ENCODE measurements at regions not wholly inside any gene's neighbourhood (a gene's known extent, or its start where the extent isn't known, plus 50 kb on each side); places are given as distances from the start of the nearest gene placed in this dataset.

DNA sequence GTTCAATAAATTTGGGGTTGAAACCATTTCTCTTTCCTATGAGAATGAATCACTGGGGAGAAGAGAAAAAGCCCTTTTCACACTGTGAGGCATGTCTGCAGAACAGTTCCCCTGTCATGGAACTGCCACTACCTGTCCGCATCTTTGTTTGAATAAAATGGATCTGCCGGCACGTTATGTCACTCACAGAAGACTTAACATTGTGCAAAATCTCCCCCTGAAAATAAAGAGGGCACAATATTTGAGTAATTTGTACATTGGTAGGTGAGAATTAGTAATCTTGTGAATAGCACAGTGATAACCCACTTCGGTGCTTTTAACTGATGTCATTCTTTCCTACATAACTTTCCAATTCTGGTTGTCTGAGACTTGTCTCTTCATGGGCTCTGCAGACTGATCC lies 804.0 kb downstream of the C6orf118 start:
- H3K4me3 ChIP-seq (ENCODE audit: extremely low read depth, insufficient read depth, low read length, poor library complexity, severe bottlenecking): no peak overlapping the region
- no peaks in the 10 kb centered on the region for H3K9me3 ChIP-seq (ENCODE audit: control insufficient read depth, low read length)
- H3K36me3 ChIP-seq (ENCODE audit: control insufficient read depth, insufficient read depth, low read length): no peaks in the 10 kb centered on the region
- H3K4me1 ChIP-seq (ENCODE audit: control insufficient read depth, insufficient read depth, low read length, poor library complexity, severe bottlenecking): no peaks in the 10 kb centered on the region
- WGBS, 2 experiments (ENCODE audit: insufficient coverage in 2 of 2): 87% methylated on average over 4 of the region's 4 CpGs; no CpG with 5 or more reads in 1 of the 2 experiments
- no peak overlapping the region for H3K27ac ChIP-seq (ENCODE audit: low read depth, low read length, severe bottlenecking)

DNA sequence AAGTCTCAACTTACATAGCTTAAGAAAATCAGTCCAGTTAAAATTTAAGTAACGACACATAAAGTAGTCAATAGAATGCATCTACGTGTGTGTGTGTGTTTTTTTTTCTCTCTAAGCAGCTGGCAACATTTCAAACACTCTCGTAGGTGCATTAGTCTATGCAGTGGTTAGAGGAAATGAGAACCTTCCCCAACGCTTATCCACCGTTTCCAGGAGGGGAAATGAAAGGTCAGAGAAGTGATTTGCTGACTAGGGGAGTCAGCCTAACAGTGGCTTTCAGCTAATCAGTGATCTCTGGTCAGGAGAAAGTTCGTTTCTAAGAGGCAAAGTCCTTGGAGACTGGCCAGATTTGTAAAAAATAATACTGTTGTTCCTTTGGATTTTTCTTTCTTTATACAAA lies 806.6 kb downstream of the C6orf118 start:
- no peak overlapping the region for H3K27ac ChIP-seq (ENCODE audit: low read depth, low read length, severe bottlenecking)
- no peaks in the 10 kb centered on the region for H3K4me1 ChIP-seq (ENCODE audit: control insufficient read depth, insufficient read depth, low read length, poor library complexity, severe bottlenecking)
- no peaks in the 10 kb centered on the region for H3K9me3 ChIP-seq (ENCODE audit: control insufficient read depth, low read length)
- H3K4me3 ChIP-seq (ENCODE audit: extremely low read depth, insufficient read depth, low read length, poor library complexity, severe bottlenecking): no peak overlapping the region
- 80 to 88% methylated on average over 1 to 2 of the region's 6 CpGs for WGBS, 2 experiments (ENCODE audit: insufficient coverage in 2 of 2)
- no peaks in the 10 kb centered on the region for H3K36me3 ChIP-seq (ENCODE audit: control insufficient read depth, insufficient read depth, low read length)

DNA sequence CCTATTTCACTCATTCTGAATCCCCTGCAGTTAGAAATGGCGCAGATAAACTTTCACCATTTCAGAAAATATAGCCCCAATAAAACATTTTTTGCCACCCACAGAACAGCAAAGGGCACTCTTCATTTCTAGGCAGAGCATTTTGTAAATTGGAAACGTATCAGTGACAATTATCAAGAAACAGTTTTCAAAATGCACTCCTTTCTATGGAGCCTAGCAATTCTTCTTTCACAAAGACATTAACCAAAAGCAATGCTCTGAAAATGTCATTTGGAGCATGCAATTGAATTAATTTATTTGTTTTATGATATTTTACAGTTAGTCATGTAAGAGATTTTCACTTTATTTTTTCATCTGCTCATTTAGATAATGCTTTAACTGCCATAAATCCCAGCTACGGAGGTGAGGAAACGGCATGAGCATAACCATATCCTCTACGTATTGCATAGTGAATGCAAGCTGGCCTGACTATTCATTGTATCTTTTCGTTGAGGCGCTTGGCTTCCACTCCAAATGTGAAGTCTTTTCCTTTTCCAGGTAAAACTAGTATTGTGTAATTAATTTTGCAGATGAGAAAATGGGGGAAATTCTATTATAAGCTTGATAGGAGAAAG lies 813.4 kb downstream of the C6orf118 start:
- WGBS, 2 experiments (ENCODE audit: insufficient coverage in 2 of 2): 90 to 100% methylated on average over 4 to 7 of the region's 7 CpGs

DNA sequence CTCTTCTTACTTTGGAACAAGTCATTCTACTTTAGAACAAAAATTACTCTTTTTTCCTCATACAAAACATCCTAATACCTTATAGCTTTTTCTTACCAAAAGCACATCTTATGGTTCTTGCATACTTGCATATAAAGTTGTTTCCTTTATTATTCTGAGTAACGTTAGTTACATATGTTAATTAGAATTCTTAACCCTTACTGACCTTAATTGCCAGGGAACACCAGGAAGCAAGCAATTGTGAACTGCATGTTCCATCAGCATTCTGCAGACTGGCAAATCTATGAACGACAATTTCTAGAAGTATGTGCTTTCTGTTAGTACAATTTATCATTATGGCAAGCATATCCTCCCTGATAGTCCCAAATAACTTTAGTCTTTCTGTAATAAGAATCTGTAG lies 831.0 kb downstream of the C6orf118 start:
- Histone ChIP-seq H3K27ac (ENCODE audit: low read depth, low read length, severe bottlenecking) (no peak overlapping the region), H3K4me3 (ENCODE audit: extremely low read depth, insufficient read depth, low read length, poor library complexity, severe bottlenecking) (no peak overlapping the region), H3K36me3 (ENCODE audit: control insufficient read depth, insufficient read depth, low read length) (no peaks in the 10 kb centered on the region), H3K4me1 (ENCODE audit: control insufficient read depth, insufficient read depth, low read length, poor library complexity, severe bottlenecking) (no peaks in the 10 kb centered on the region), H3K9me3 (ENCODE audit: control insufficient read depth, low read length) (no peaks in the 10 kb centered on the region)
- no CpG with 5 or more reads among the region's 2 CpGs for WGBS, 2 experiments (ENCODE audit: insufficient coverage in 2 of 2)

More for the DNA sequence above, 813.4 kb downstream of the C6orf118 start:
- H3K9me3 ChIP-seq (ENCODE audit: control insufficient read depth, low read length): no peaks in the 10 kb centered on the region
- H3K4me3 ChIP-seq (ENCODE audit: extremely low read depth, insufficient read depth, low read length, poor library complexity, severe bottlenecking): no peak overlapping the region
- no peaks in the 10 kb centered on the region for H3K36me3 ChIP-seq (ENCODE audit: control insufficient read depth, insufficient read depth, low read length)
- H3K27ac ChIP-seq (ENCODE audit: low read depth, low read length, severe bottlenecking): no peak overlapping the region
- H3K4me1 ChIP-seq (ENCODE audit: control insufficient read depth, insufficient read depth, low read length, poor library complexity, severe bottlenecking): no peaks in the 10 kb centered on the region

DNA sequence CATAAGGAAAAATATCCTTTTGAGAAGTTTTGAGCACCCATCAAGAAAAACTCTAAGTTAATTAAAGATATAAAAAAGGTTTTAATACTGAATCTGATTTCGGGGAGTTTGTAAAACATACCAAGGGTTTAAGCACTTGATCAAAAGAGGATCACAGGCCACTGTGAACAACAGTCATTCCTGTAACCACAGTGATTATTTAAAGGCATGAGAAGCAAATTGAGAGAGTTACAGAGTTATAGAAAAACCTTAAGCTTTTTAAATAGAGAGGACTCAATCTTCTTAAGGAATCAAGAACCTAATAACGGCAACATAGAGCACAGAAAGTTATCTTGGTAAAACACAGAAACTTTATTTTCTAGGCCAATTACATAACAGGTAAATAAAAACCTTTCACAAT lies 831.6 kb downstream of the C6orf118 start:
- 40% methylated on average over 1 of the region's 2 CpGs; no CpG with 5 or more reads in 1 of the 2 experiments for WGBS, 2 experiments (ENCODE audit: insufficient coverage in 2 of 2)
- Histone ChIP-seq H3K4me3 (ENCODE audit: extremely low read depth, insufficient read depth, low read length, poor library complexity, severe bottlenecking) (no peak overlapping the region), H3K36me3 (ENCODE audit: control insufficient read depth, insufficient read depth, low read length) (no peaks in the 10 kb centered on the region), H3K27ac (ENCODE audit: low read depth, low read length, severe bottlenecking) (no peak overlapping the region), H3K9me3 (ENCODE audit: control insufficient read depth, low read length) (no peaks in the 10 kb centered on the region), H3K4me1 (ENCODE audit: control insufficient read depth, insufficient read depth, low read length, poor library complexity, severe bottlenecking) (no peaks in the 10 kb centered on the region)

DNA sequence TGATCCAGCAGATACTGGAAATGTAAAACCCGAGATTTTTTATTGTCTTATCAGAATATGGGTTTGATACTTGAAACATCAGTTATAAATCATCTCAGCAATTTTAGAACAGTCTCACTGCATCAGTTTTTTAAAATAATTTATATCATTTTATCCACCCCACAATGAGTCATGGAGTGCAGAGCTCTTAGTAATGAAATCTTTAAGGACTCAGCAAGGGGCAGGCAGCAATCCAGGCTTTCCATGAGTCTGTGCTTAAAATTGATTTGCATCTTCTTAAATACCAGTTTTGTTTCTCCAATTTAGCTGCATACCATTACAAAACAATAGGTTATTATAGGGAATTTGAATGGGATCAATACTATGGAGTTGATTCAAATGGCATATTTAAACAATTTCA lies 832.3 kb downstream of the C6orf118 start:
- Histone ChIP-seq H3K4me3 (ENCODE audit: extremely low read depth, insufficient read depth, low read length, poor library complexity, severe bottlenecking) (no peak overlapping the region), H3K27ac (ENCODE audit: low read depth, low read length, severe bottlenecking) (no peak overlapping the region), H3K4me1 (ENCODE audit: control insufficient read depth, insufficient read depth, low read length, poor library complexity, severe bottlenecking) (no peaks in the 10 kb centered on the region), H3K9me3 (ENCODE audit: control insufficient read depth, low read length) (no peaks in the 10 kb centered on the region), H3K36me3 (ENCODE audit: control insufficient read depth, insufficient read depth, low read length) (no peaks in the 10 kb centered on the region)
- WGBS, 2 experiments (ENCODE audit: insufficient coverage in 2 of 2): no CpG with 5 or more reads among the region's 1 CpG

DNA sequence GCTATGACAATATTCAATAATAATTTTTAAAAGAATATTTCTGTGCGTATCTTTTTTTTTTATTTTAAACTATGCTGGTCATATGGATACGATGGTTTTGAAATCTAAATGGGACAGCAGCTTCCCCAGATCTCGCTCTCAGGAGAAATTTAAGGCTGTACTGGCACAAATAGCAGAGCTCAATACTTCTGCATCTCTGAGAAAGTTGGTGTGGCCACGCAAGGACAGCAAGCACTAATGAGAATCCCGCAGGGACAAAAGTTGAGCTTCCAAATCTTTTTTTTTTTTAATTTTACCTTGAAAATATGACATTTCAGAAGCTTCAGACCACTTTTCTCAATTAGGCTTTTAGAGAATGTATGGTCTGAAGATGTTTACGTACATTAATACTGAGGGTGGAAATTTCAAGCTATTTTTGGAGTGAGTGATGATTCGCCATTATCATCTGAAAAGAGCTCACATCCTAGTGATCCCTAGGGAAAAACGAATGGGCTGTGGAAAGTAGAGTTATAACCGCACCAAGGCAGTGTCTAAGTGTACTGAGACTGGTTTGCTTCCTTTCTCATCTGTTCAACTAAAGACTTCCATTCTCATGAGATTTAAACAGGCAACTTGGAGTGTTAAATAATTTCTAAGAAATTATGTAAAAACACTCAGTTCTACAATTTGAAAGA lies 840.0 kb downstream of the C6orf118 start:
- Histone ChIP-seq H3K4me3 (ENCODE audit: extremely low read depth, insufficient read depth, low read length, poor library complexity, severe bottlenecking) (no peak overlapping the region), H3K9me3 (ENCODE audit: control insufficient read depth, low read length) (no peaks in the 10 kb centered on the region), H3K27ac (ENCODE audit: low read depth, low read length, severe bottlenecking) (no peak overlapping the region), H3K36me3 (ENCODE audit: control insufficient read depth, insufficient read depth, low read length) (no peaks in the 10 kb centered on the region), H3K4me1 (ENCODE audit: control insufficient read depth, insufficient read depth, low read length, poor library complexity, severe bottlenecking) (no peaks in the 10 kb centered on the region)
- WGBS, 2 experiments (ENCODE audit: insufficient coverage in 2 of 2): 80 to 81% methylated on average over 4 to 6 of the region's 9 CpGs

DNA sequence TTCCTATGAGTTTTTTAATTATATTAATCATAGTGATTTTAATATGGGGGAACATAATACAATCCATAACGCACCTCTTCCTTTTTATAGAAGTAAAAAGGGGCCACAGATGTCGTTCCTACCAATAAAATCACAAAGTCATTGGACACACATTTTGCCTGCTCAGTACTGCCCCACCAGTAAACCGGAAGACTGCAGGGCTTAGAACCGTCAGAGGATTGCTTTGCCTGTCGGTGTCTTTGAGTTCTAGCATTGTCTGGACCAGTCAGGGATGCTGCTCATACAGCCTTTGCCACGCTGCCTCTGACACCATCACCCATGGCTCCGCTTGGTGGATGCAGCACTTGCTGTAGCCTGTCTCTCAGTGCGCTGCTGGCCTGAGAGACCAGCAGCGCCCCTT lies 853.6 kb downstream of the C6orf118 start:
- Histone ChIP-seq H3K9me3 (ENCODE audit: control insufficient read depth, low read length) (no peaks in the 10 kb centered on the region), H3K27ac (ENCODE audit: low read depth, low read length, severe bottlenecking) (no peak overlapping the region), H3K4me3 (ENCODE audit: extremely low read depth, insufficient read depth, low read length, poor library complexity, severe bottlenecking) (no peak overlapping the region), H3K36me3 (ENCODE audit: control insufficient read depth, insufficient read depth, low read length) (no peaks in the 10 kb centered on the region), H3K4me1 (ENCODE audit: control insufficient read depth, insufficient read depth, low read length, poor library complexity, severe bottlenecking) (no peaks in the 10 kb centered on the region)
- WGBS, 2 experiments (ENCODE audit: insufficient coverage in 2 of 2): 88 to 98% methylated on average over 5 to 7 of the region's 9 CpGs

DNA sequence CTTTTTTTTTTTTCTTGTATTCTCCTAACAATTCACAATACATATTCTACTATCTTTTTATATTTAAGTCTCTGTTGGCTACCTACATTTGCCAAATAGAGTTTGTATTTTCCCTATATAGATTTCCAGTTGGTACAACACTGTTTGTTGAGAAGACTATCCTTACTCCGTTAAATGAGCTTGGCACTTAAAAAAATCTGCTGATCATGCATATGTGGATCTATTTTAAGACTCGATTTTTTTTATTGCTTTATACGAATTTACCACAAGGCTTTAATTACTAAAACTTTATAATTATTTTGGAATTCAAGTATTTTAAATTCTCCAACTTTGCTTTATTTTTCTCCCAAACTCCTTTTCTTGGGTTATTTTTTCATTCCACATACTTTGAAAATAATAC lies 855.6 kb downstream of the C6orf118 start:
- WGBS, 2 experiments (ENCODE audit: insufficient coverage in 2 of 2): no CpG with 5 or more reads among the region's 3 CpGs
- Histone ChIP-seq H3K36me3 (ENCODE audit: control insufficient read depth, insufficient read depth, low read length) (no peaks in the 10 kb centered on the region), H3K9me3 (ENCODE audit: control insufficient read depth, low read length) (no peaks in the 10 kb centered on the region), H3K4me3 (ENCODE audit: extremely low read depth, insufficient read depth, low read length, poor library complexity, severe bottlenecking) (no peak overlapping the region), H3K27ac (ENCODE audit: low read depth, low read length, severe bottlenecking) (no peak overlapping the region), H3K4me1 (ENCODE audit: control insufficient read depth, insufficient read depth, low read length, poor library complexity, severe bottlenecking) (no peaks in the 10 kb centered on the region)

DNA sequence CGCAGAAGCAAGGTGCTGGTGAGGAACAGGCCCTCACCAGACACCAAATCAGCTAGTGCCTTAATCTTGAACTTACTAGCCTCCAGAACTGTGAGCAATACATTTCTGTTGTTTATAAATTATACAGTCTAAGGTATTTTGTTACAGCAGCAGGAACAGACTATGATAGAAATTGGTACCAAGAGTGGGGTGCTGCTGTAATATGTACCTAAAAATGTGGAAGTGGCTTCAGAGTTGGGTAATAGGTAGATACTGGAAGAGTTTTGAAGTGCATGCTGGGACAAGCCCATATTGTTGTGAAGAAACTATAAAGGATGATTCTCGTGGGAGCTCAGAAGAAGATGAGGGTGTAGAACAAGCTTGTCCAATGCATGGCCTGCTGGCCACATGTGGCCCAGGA lies 866.8 kb downstream of the C6orf118 start:
- 70 to 86% methylated on average over 1 of the region's 2 CpGs for WGBS, 2 experiments (ENCODE audit: insufficient coverage in 2 of 2)

DNA sequence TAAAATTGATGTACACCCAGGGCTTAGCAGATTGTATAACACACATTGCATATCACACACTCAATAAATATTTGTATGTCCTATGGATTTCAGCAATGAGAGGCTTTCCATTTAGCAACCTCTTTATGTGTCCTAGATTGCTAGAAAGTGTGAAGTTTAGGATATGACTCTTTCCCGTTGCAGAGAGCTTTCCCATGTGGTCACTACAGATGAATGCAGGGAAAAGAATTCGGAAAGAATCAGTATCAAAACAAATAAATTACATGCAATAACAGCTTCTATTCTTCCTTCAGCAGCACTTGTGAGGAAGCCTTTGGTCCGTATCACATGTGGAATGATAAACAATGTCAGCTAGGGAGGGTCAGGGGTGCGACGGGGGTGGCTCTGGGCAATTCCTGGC lies 870.1 kb downstream of the C6orf118 start:
- Histone ChIP-seq H3K36me3 (ENCODE audit: control insufficient read depth, insufficient read depth, low read length) (no peaks in the 10 kb centered on the region), H3K9me3 (ENCODE audit: control insufficient read depth, low read length) (peaks cover 6% of the 10 kb centered on the region), H3K4me1 (ENCODE audit: control insufficient read depth, insufficient read depth, low read length, poor library complexity, severe bottlenecking) (no peaks in the 10 kb centered on the region), H3K27ac (ENCODE audit: low read depth, low read length, severe bottlenecking) (no peak overlapping the region), H3K4me3 (ENCODE audit: extremely low read depth, insufficient read depth, low read length, poor library complexity, severe bottlenecking) (no peak overlapping the region)
- no CpG with 5 or more reads among the region's 5 CpGs for whole genome bisulfite sequencing, 2 experiments (ENCODE audit: insufficient coverage in 2 of 2)

More for the DNA sequence above, 866.8 kb downstream of the C6orf118 start:
- Histone ChIP-seq H3K36me3 (ENCODE audit: control insufficient read depth, insufficient read depth, low read length) (no peaks in the 10 kb centered on the region), H3K4me1 (ENCODE audit: control insufficient read depth, insufficient read depth, low read length, poor library complexity, severe bottlenecking) (no peaks in the 10 kb centered on the region), H3K9me3 (ENCODE audit: control insufficient read depth, low read length) (peaks cover 6% of the 10 kb centered on the region), H3K27ac (ENCODE audit: low read depth, low read length, severe bottlenecking) (no peak overlapping the region), H3K4me3 (ENCODE audit: extremely low read depth, insufficient read depth, low read length, poor library complexity, severe bottlenecking) (no peak overlapping the region)

All from mesodermal cell (in vitro differentiated cells).